ENCODE measurements at regions not wholly inside any gene's neighbourhood (a gene's known extent, or its start where the extent isn't known, plus 50 kb on each side); places are given as distances from the start of the nearest gene placed in this dataset.
"Not testable (repeated sequence)": the region's sequence is repeated elsewhere in the genome, so short reads cannot be mapped to it uniquely, and the experiment has no call there.

GRCh38 chr4:188383180-188383579 lies 243.9 kb downstream of the TRIML1 start:
- DNase-seq, result no peak

GRCh38 chr4:188387179-188387791 lies 248.0 kb downstream of the TRIML1 start:
- no peak for DNase-seq

- DNase-seq, result not testable (repeated sequence)
Observed at GRCh38 chr4:188391349-188391748, 252.1 kb downstream of the TRIML1 start.

GRCh38 chr4:188396037-188396436 lies 256.8 kb downstream of the TRIML1 start:
- no peak for DNase-seq

GRCh38 chr4:188399834-188400233 lies 260.6 kb downstream of the TRIML1 start:
- DNase-seq, result no peak

- DNase-seq, result no peak
Observed at GRCh38 chr4:188400451-188400850, 261.2 kb downstream of the TRIML1 start.

GRCh38 chr4:188403272-188403671 lies 264.0 kb downstream of the TRIML1 start:
- peak; percentile 19 for DNase-seq

- not testable (repeated sequence) for DNase-seq
Observed at GRCh38 chr4:188405071-188405835, 266.0 kb downstream of the TRIML1 start.

- no peak for DNase-seq
Observed at GRCh38 chr4:188408244-188409030, 269.2 kb downstream of the TRIML1 start.

GRCh38 chr4:188409851-188410250 lies 270.6 kb downstream of the TRIML1 start:
- no peak for DNase-seq

- DNase-seq, result no peak
Observed at GRCh38 chr4:188411805-188412204, 272.6 kb downstream of the TRIML1 start.

- DNase-seq, result no peak
Observed at GRCh38 chr4:188412499-188412898, 273.3 kb downstream of the TRIML1 start.

- no peak for DNase-seq
Observed at GRCh38 chr4:188414441-188414840, 275.2 kb downstream of the TRIML1 start.

- peak; percentile 10 for DNase-seq
Observed at GRCh38 chr4:188417181-188417580, 277.9 kb downstream of the TRIML1 start.

GRCh38 chr4:188423039-188423438 lies 283.8 kb downstream of the TRIML1 start:
- no peak for DNase-seq

GRCh38 chr4:188428935-188429334 lies 289.7 kb downstream of the TRIML1 start:
- no peak for DNase-seq

- DNase-seq, result no peak
Observed at GRCh38 chr4:188429965-188430364, 290.7 kb downstream of the TRIML1 start.

- no peak for DNase-seq
Observed at GRCh38 chr4:188430384-188430783, 291.1 kb downstream of the TRIML1 start.

- no peak for DNase-seq
Observed at GRCh38 chr4:188432328-188432727, 293.1 kb downstream of the TRIML1 start.

- DNase-seq, result no peak
Observed at GRCh38 chr4:188433741-188434315, 294.6 kb downstream of the TRIML1 start.

- no peak for DNase-seq
Observed at GRCh38 chr4:188434643-188435042, 295.4 kb downstream of the TRIML1 start.

GRCh38 chr4:188435381-188435780 lies 296.1 kb downstream of the TRIML1 start:
- DNase-seq, result no peak

- DNase-seq, result no peak
Observed at GRCh38 chr4:188437535-188437934, 298.3 kb downstream of the TRIML1 start.
